Ishikawa (cell line): ENCODE measurements at regions not wholly inside any gene's neighbourhood (a gene's known extent, or its start where the extent isn't known, plus 50 kb on each side); places are given as distances from the start of the nearest gene placed in this dataset.

ENCODE experiments used
- CEBPB ChIP-seq: IDR thresholded peaks from 2 replicates; pipeline ENCODE4 v1.6.1; 2012
- CREB1 ChIP-seq: IDR thresholded peaks from 2 replicates; pipeline ENCODE4 v1.6.1; 2012; ENCODE audit warnings: low read depth
- EP300 ChIP-seq: IDR thresholded peaks from 2 replicates; pipeline ENCODE4 v1.6.1; 2012; ENCODE audit warnings: borderline replicate concordance
- FOXM1 ChIP-seq: IDR thresholded peaks from 2 replicates; pipeline ENCODE4 v1.6.1; 2012; ENCODE audit warnings: low read depth, borderline replicate concordance
- MAX ChIP-seq: IDR thresholded peaks from 2 replicates; pipeline ENCODE4 v1.6.1; 2012
- NFIC ChIP-seq: IDR thresholded peaks from 2 replicates; pipeline ENCODE4 v1.6.1; 2012
- RAD21 ChIP-seq: IDR thresholded peaks from 2 replicates; pipeline ENCODE4 v1.6.1; 2012; ENCODE audit warnings: low read depth
- TAF1 ChIP-seq: IDR thresholded peaks from 2 replicates; pipeline ENCODE4 v1.6.1; 2012; ENCODE audit warnings: low read depth, mild to moderate bottlenecking
- TCF12 ChIP-seq: IDR thresholded peaks from 2 replicates; pipeline ENCODE4 v1.6.1; 2012; ENCODE audit warnings: low read depth
- TEAD4 ChIP-seq: IDR thresholded peaks from 2 replicates; pipeline ENCODE4 v1.6.1; 2012
- USF1 ChIP-seq: IDR thresholded peaks from 2 replicates; pipeline ENCODE4 v1.6.1; 2012
- YY1 ChIP-seq: IDR thresholded peaks from 2 replicates; pipeline ENCODE4 v1.6.1; 2012; ENCODE audit warnings: low read depth
- ZBTB7A ChIP-seq: IDR thresholded peaks from 2 replicates; pipeline ENCODE4 v1.6.1; 2012; ENCODE audit warnings: low read depth

- TF ChIP-seq MAX (no peak), TEAD4 (no peak), TAF1 (no peak), FOXM1 (no peak), USF1 (no peak), YY1 (no peak), EP300 (no peak), CREB1 (no peak), CEBPB (no peak), RAD21 (no peak), TCF12 (no peak), NFIC (no peak), ZBTB7A (no peak)
Observed at GRCh38 chr17:72565006-72565405, 444.2 kb downstream of the SOX9 start.
